Mesothelial cell of epicardium (in vitro differentiated cells): ENCODE measurements at regions not wholly inside any gene's neighbourhood (a gene's known extent, or its start where the extent isn't known, plus 50 kb on each side); places are given as distances from the start of the nearest gene placed in this dataset.

Experiments used
- DNase-seq, 2 experiments: peaks; one replicate each; pipeline ENCODE4 v3.0.0; 2021; ENCODE audit warnings: low spot score in 2 of 2; ENCODE audit not compliant: unreplicated experiment in 2 of 2
- H3K27ac Mint-ChIP-seq: 2 replicates; pipeline ENCODE4 v1.8.0; 2021; ENCODE audit warnings: mixed read lengths
- H3K27me3 Mint-ChIP-seq: 2 replicates; pipeline ENCODE4 v1.8.0; 2021; ENCODE audit warnings: low read depth, mixed read lengths
- H3K36me3 Mint-ChIP-seq: 2 replicates; pipeline ENCODE4 v1.8.0; 2021; ENCODE audit warnings: mixed read lengths
- H3K4me1 Mint-ChIP-seq: 2 replicates; pipeline ENCODE4 v1.8.0; 2021; ENCODE audit warnings: mixed read lengths
- H3K4me3 Mint-ChIP-seq: 2 replicates; pipeline ENCODE4 v1.8.0; 2021; ENCODE audit warnings: mild to moderate bottlenecking, moderate library complexity, mixed read lengths
- H3K9me3 Mint-ChIP-seq: 2 replicates; pipeline ENCODE4 v1.8.0; 2021; ENCODE audit warnings: mixed read lengths
- TF ChIP-seq, protein P1 (sequence below): fragments of 200-600 bp; sonication (generic); IDR thresholded peaks from one replicate; pipeline ENCODE4 v1.5.0; 2021; ENCODE audit warnings: antibody characterized with exemption; ENCODE audit not compliant: unreplicated experiment

DNA sequence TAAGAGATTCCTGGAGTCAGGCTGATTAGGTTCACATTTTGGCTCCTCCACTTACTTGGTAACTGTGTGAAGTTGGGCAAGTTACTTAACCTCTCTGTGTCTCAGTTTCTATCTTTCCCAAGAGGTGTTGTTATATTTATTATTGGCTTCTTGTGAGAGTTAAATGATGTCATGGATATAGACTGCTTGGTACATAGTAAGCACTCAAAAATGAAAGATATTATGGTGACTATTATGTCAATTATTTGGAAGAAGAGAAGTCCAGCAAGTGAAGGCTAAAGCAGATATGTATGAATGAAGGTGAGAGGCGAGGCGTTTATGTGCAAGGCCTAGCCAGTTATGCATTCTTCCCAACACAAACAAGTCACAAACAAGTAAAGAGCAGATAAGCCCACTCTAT lies 417.4 kb downstream of the TSN start:
- Mint-ChIP-seq H3K4me1 (no peaks in the 10 kb centered on the region), H3K27me3 (peaks cover 55% of the 10 kb centered on the region), H3K36me3 (no peaks in the 10 kb centered on the region), H3K9me3 (no peaks in the 10 kb centered on the region), H3K27ac (no peak overlapping the region), H3K4me3 (no peak overlapping the region)
- no peak for DNase-seq
- TF ChIP-seq, protein P1, sequence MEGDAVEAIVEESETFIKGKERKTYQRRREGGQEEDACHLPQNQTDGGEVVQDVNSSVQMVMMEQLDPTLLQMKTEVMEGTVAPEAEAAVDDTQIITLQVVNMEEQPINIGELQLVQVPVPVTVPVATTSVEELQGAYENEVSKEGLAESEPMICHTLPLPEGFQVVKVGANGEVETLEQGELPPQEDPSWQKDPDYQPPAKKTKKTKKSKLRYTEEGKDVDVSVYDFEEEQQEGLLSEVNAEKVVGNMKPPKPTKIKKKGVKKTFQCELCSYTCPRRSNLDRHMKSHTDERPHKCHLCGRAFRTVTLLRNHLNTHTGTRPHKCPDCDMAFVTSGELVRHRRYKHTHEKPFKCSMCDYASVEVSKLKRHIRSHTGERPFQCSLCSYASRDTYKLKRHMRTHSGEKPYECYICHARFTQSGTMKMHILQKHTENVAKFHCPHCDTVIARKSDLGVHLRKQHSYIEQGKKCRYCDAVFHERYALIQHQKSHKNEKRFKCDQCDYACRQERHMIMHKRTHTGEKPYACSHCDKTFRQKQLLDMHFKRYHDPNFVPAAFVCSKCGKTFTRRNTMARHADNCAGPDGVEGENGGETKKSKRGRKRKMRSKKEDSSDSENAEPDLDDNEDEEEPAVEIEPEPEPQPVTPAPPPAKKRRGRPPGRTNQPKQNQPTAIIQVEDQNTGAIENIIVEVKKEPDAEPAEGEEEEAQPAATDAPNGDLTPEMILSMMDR, result no peak

DNA sequence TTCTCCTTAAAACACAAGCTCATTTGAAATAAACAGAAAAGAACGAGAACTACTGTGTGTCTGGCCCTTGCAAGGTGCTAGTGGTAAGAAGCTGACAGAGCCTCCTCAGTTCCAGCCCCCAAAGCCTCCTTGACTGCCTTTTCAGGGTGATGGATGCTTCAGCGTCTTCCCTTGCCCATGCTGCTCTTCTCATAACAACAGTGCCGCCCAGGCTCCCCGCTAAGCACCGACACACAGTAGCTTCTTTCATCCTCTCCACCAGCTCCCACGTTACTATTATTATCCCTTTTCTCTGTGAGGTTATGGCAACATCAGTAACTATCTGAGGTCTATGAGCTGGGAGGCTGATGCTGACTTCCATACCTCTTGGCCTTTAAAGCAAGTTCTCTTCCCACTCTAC lies 418.6 kb downstream of the TSN start:
- TF ChIP-seq, protein P1, result no peak
- H3K36me3 Mint-ChIP-seq, result no peaks in the 10 kb centered on the region
- no peak overlapping the region for H3K4me3 Mint-ChIP-seq
- peaks cover 57% of the 10 kb centered on the region for H3K27me3 Mint-ChIP-seq
- H3K4me1 Mint-ChIP-seq, result no peaks in the 10 kb centered on the region
- no peak for DNase-seq
- peaks cover 6% of the 10 kb centered on the region for H3K9me3 Mint-ChIP-seq
- H3K27ac Mint-ChIP-seq, result no peak overlapping the region

DNA sequence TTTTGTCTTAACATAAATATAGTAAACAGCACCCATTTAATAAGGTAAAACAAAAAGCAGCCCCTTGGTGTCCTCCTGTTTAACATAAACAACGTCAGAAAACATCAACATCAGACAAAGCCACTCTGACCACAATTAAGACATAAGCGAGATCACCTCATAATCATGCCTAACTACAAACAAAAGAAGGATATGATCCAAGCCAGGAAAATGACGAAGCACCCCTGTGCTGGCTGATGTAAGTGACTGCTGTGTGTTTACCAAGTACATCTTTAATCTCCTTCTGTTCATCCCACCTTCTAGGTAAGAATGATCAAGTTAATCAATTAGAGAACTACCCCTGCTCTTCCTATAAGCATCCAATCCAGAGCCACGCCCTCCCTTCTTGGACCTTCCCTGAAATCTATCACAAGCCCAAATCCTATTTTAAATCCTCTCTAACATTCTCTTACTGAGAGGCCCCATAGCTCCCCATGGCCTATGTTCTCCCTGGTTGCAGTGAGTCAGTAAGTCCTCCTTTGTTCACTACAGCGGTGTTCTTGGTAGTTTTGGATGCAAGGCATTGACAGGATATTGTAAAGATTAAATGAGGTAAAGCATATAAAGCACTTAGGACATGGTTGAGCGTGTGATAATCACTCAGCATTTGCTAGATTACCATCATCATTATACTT lies 424.2 kb downstream of the TSN start:
- TF ChIP-seq, protein P1, result no peak
- H3K9me3 Mint-ChIP-seq, result peaks cover 10% of the 10 kb centered on the region
- no peak overlapping the region for H3K27ac Mint-ChIP-seq
- H3K4me3 Mint-ChIP-seq, result no peak overlapping the region
- no peaks in the 10 kb centered on the region for H3K4me1 Mint-ChIP-seq
- no peaks in the 10 kb centered on the region for H3K36me3 Mint-ChIP-seq
- peaks cover 26% of the 10 kb centered on the region for H3K27me3 Mint-ChIP-seq
- DNase-seq, result no peak

DNA sequence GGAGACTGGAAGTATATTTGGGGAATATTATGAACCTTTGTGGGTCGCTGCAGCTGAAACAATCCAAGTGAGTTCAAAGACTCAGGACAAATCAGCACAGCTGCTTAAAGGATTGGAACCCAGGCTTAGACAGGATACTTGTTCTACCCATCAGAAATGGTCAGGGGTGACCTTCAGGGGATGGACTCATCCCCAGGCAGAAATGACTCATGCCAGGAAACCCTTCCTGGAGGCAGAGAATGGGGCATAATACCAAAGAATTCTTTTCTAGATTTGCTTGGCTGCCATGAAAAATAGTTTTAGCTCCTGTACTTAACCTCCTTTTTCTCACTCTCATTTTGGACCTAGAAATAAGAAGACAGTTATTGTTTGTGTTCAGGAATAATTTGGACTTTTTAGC lies 425.5 kb downstream of the TSN start:
- TF ChIP-seq, protein P1, result no peak
- Mint-ChIP-seq H3K9me3 (peaks cover 10% of the 10 kb centered on the region), H3K4me3 (no peak overlapping the region), H3K4me1 (no peaks in the 10 kb centered on the region), H3K36me3 (no peaks in the 10 kb centered on the region), H3K27ac (no peak overlapping the region), H3K27me3 (peaks cover 14% of the 10 kb centered on the region)
- DNase-seq, result no peak

DNA sequence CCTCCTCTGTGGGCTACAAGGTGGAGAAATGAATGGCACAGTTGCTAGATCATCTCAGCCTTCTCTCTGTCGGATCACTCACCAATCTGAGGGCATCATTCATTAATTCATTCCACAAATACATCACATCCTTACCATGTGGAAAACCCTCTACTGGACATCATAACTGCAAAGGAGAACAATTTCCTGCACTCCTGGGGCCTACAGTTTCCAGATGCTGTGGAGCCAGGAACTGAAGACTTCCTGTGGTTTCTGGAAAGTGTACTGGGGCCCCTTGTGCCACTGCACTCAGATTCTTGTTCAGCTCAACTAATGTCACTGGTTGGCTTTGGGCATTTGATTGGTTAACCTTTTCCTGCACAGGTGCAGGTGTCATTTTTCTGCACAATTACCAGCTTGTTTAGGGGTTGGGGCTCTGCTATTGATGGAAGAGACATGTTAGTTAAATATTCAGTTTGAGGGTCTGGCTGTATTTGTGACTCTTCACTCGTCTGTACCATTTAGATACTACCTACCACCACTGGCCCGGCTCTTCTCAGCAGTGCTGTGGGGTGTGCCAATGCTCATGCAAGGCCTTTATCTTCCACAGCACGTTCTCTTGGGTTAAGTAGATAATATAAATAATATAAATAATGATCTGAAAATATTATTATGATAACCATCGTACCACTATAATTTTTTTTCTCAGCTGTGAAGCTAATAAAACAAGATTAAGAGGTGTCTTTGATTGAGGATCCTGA lies 427.3 kb downstream of the TSN start:
- TF ChIP-seq, protein P1, result no peak
- H3K36me3 Mint-ChIP-seq, result no peaks in the 10 kb centered on the region
- no peak overlapping the region for H3K27ac Mint-ChIP-seq
- H3K27me3 Mint-ChIP-seq, result peaks cover 15% of the 10 kb centered on the region
- H3K4me3 Mint-ChIP-seq, result no peak overlapping the region
- H3K4me1 Mint-ChIP-seq, result no peaks in the 10 kb centered on the region
- no peak for DNase-seq
- H3K9me3 Mint-ChIP-seq, result peaks cover 10% of the 10 kb centered on the region
